ENCODE measurements at regions not wholly inside any gene's neighbourhood (a gene's known extent, or its start where the extent isn't known, plus 50 kb on each side); places are given as distances from the start of the nearest gene placed in this dataset.

- TF ChIP-seq, protein P1, sequence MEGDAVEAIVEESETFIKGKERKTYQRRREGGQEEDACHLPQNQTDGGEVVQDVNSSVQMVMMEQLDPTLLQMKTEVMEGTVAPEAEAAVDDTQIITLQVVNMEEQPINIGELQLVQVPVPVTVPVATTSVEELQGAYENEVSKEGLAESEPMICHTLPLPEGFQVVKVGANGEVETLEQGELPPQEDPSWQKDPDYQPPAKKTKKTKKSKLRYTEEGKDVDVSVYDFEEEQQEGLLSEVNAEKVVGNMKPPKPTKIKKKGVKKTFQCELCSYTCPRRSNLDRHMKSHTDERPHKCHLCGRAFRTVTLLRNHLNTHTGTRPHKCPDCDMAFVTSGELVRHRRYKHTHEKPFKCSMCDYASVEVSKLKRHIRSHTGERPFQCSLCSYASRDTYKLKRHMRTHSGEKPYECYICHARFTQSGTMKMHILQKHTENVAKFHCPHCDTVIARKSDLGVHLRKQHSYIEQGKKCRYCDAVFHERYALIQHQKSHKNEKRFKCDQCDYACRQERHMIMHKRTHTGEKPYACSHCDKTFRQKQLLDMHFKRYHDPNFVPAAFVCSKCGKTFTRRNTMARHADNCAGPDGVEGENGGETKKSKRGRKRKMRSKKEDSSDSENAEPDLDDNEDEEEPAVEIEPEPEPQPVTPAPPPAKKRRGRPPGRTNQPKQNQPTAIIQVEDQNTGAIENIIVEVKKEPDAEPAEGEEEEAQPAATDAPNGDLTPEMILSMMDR (IDR thresholded peaks at IDR 0.05): no peak
- no peak for TF ChIP-seq POLR2AphosphoS5 (IDR thresholded peaks at IDR 0.05)
- no peak for TF ChIP-seq POLR2A (IDR thresholded peaks at IDR 0.05)
Measured at GRCh38 chr19:30231408-30232318, 140.5 kb upstream of the ZNF536 start.

Measured in gastroesophageal sphincter (tissue), 3 donors.